Stomach (tissue), 8 donors: ENCODE measurements at regions not wholly inside any gene's neighbourhood (a gene's known extent, or its start where the extent isn't known, plus 50 kb on each side); places are given as distances from the start of the nearest gene placed in this dataset.

Experiments
- DNase-seq, 2 donors: peaks; one replicate each; pipeline versions ENCODE4 v3.0.0 to v3.0.0-alpha.2; 2013 to 2019
- H3K27ac ChIP-seq, 5 donors: fragments of 200-600 bp in 4 of 5; sonication (generic) in 4 of 5; one replicate each; pipeline ENCODE4 v1.5.1; 2013 to 2019; ENCODE audit warnings: mild to moderate bottlenecking in 1 of 5, moderate library complexity in 1 of 5
- H3K27me3 ChIP-seq, 3 donors: fragments of 200-600 bp; sonication (generic); one replicate each; pipeline ENCODE4 v1.5.1; 2017 to 2019; ENCODE audit warnings: mixed run types in 1 of 3
- H3K36me3 ChIP-seq, 4 donors: fragments of 200-600 bp; sonication (generic); 1 replicate in 3 of 4; 2 replicates in 1 of 4; pipeline ENCODE4 v1.5.1; 2016 to 2019
- H3K4me1 ChIP-seq, 4 donors: fragments of 200-600 bp; sonication (generic); one replicate each; pipeline ENCODE4 v1.5.1; 2016 to 2019
- H3K4me3 ChIP-seq, 4 donors: fragments of 200-600 bp; sonication (generic) in 3 of 4; one replicate each; pipeline ENCODE4 v1.5.1; 2016 to 2019; ENCODE audit warnings: mild to moderate bottlenecking in 1 of 4
- H3K9me3 ChIP-seq, 4 donors: fragments of 200-600 bp; sonication (generic); one replicate each; pipeline ENCODE4 v1.5.1; 2016 to 2019
- EP300 ChIP-seq: sonication (generic); formaldehyde crosslinking; IDR thresholded peaks from one replicate; pipeline ENCODE4 v1.6.1; 2017; ENCODE audit warnings: antibody characterized with exemption
- POLR2A ChIP-seq, 4 donors: fragments of 450-650 bp; IDR thresholded peaks; one replicate each; pipeline ENCODE4 v1.6.1; 2016; ENCODE audit warnings: antibody characterized with exemption in 4 of 4, control low read depth in 2 of 4, mild to moderate bottlenecking in 1 of 4, moderate library complexity in 1 of 4
- POLR2AphosphoS5 ChIP-seq, 3 donors: sonication (generic); formaldehyde crosslinking; IDR thresholded peaks; one replicate each; pipeline ENCODE4 v1.6.1; 2016; ENCODE audit warnings: antibody characterized with exemption in 3 of 3
- WGBS, 5 donors: extraction: QIAGEN DNeasy Blood & Tissue Kit in 3 of 5; methylation state at CpG; one replicate each; pipeline versions ENCODE4 v1.1.5 to v1.1.7; 2013 to 2018; 5-methylcytosine and 5-hydroxymethylcytosine counted together
- intact Hi-C: fragments of 100-400 bp; cut with DNase I; formaldehyde crosslinking; loops from one replicate; pipeline ENCODE4 v1.15.1; 2023; ENCODE audit warnings: low total_unique reads
- TF ChIP-seq, protein P1 (sequence below), 7 experiments: fragments of 450-650 bp in 4 of 7; fragments of 200-600 bp in 3 of 7; sonication (generic) in 3 of 7; IDR thresholded peaks; one replicate each; pipeline ENCODE4 v1.5.1; 2016 to 2019; ENCODE audit warnings: antibody characterized with exemption in 7 of 7, control low read depth in 2 of 7, mild to moderate bottlenecking in 1 of 7
- donor health status: healthy with polysubstance abuse.
- donor health status: Bipolar disorder and iron deficiency.
- donor health status: healthy.

DNA sequence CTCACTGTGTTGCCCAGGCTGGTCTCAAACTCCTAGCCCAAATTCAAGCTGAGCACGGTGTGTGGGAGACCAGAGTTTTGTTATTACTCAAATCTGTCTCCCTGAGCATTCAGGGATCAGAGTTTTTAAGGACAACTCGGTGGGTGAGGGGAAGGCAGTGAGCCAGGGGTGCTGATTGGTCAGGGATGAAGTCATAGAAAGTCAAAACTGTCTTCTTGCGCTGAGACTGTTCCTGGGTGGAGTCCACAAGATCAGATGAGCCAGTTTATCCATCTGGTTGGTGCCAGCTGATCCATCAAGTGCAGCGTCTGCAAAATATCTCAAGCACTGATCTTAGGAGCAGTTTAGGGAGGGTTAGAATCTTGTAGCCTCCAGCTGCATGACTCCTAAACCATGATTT, 346.3 kb downstream of the TMEM114 start:
- TF ChIP-seq, protein P1, sequence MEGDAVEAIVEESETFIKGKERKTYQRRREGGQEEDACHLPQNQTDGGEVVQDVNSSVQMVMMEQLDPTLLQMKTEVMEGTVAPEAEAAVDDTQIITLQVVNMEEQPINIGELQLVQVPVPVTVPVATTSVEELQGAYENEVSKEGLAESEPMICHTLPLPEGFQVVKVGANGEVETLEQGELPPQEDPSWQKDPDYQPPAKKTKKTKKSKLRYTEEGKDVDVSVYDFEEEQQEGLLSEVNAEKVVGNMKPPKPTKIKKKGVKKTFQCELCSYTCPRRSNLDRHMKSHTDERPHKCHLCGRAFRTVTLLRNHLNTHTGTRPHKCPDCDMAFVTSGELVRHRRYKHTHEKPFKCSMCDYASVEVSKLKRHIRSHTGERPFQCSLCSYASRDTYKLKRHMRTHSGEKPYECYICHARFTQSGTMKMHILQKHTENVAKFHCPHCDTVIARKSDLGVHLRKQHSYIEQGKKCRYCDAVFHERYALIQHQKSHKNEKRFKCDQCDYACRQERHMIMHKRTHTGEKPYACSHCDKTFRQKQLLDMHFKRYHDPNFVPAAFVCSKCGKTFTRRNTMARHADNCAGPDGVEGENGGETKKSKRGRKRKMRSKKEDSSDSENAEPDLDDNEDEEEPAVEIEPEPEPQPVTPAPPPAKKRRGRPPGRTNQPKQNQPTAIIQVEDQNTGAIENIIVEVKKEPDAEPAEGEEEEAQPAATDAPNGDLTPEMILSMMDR (IDR thresholded peaks at IDR 0.05), result no peak
- TF ChIP-seq POLR2A (IDR thresholded peaks at IDR 0.05), result no peak
- TF ChIP-seq POLR2AphosphoS5 (IDR thresholded peaks at IDR 0.05), result no peak
- no peak for TF ChIP-seq EP300
- H3K27ac ChIP-seq, result no peak overlapping the region
- WGBS, 5 donors, result 56 to 68% (median 64%) methylated on average over 4 of the region's 4 CpGs
- no peaks in the 10 kb centered on the region for H3K36me3 ChIP-seq
- no peak for DNase-seq
- no peak overlapping the region for H3K4me3 ChIP-seq
- no peaks in the 10 kb centered on the region for H3K4me1 ChIP-seq
- no peaks in the 10 kb centered on the region for H3K9me3 ChIP-seq
- no peaks in the 10 kb centered on the region for H3K27me3 ChIP-seq
- intact Hi-C loops, result loop anchor here (2.0 kb wide), 1 partner anchor 57 kb away; no protein-coding TSS in a partner anchor

DNA sequence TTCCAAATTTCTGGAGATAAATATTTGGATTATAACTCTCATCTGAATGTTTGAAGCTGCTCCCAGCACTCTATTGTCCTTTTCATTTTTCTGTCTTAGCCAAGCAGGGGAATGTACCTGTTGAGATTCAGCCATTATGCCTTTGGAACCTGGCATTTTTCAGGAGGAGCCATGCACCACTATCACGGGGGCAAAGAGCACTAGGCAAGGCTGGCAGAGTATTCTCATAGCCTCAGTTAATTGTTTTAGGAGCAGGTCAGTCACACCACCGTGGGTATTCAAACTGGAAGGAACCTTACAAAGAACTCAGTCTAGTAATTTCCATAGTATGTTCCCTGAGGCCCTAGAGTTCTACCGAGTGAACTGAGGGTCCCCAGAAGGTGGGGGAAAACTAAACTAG, 348.9 kb downstream of the TMEM114 start:
- TF ChIP-seq POLR2A (IDR thresholded peaks at IDR 0.05) (no peak), EP300 (no peak), POLR2AphosphoS5 (IDR thresholded peaks at IDR 0.05) (no peak)
- TF ChIP-seq, protein P1 (IDR thresholded peaks at IDR 0.05), result no peak
- no peak overlapping the region for H3K4me3 ChIP-seq
- H3K4me1 ChIP-seq, result no peaks in the 10 kb centered on the region
- WGBS, 5 donors, result 42 to 58% (median 49%) methylated on average over 3 of the region's 3 CpGs
- H3K27ac ChIP-seq, result no peak overlapping the region
- intact Hi-C loops, result no loop called here
- H3K9me3 ChIP-seq, result no peaks in the 10 kb centered on the region
- H3K36me3 ChIP-seq, result no peaks in the 10 kb centered on the region
- no peaks in the 10 kb centered on the region for H3K27me3 ChIP-seq
- no peak for DNase-seq

DNA sequence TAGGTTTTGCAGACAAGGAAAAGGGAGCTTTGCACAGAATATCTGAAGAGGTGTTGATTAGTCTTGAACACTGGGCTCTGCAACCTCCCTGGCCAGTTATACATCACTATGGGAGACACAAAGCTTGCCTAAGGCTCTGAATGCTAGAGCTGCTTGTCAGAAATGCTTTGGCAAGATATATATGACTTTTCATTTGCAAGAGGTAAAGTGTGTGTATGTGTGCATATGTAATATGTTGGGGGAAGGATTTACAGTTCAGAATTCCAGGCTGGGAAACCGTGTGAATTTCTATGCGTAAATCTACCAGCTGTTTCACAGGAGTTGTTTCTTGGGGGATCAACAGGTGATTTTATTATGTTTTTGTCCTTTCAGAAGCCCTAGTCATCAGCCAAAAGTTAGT, 350.9 kb downstream of the TMEM114 start:
- DNase-seq, result no peak
- intact Hi-C loops, result no loop called here
- no peak for TF ChIP-seq POLR2AphosphoS5 (IDR thresholded peaks at IDR 0.05)
- TF ChIP-seq, protein P1 (IDR thresholded peaks at IDR 0.05), result no peak
- Histone ChIP-seq H3K27me3 (no peaks in the 10 kb centered on the region), H3K36me3 (no peaks in the 10 kb centered on the region), H3K9me3 (no peaks in the 10 kb centered on the region), H3K4me3 (no peak overlapping the region), H3K27ac (no peak overlapping the region), H3K4me1 (no peaks in the 10 kb centered on the region)
- 79 to 96% (median 81%) methylated on average over 2 of the region's 2 CpGs for WGBS, 5 donors

DNA sequence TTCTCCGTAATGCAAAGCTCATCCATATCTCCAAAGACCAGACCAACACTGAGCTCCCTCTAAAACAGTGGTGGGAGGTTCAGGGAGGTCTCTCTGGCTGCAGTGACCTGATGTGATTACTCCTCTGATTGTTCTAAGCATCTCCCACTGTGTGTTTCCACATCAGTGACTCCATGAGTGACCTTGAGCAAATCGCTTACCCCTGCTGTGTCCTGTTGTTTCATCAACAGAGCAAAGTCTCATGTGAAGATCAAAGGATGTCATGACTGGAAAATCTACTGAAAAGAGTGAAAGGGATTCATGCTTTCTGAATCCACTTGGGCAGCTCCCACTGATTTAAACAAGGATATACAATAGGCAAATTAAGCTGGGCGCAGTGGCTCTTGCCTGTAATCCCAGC, 352.9 kb downstream of the TMEM114 start:
- no peak for DNase-seq
- Histone ChIP-seq H3K27me3 (no peaks in the 10 kb centered on the region), H3K4me1 (no peaks in the 10 kb centered on the region), H3K9me3 (no peaks in the 10 kb centered on the region), H3K4me3 (no peak overlapping the region), H3K36me3 (no peaks in the 10 kb centered on the region), H3K27ac (no peak overlapping the region)
- TF ChIP-seq POLR2A (IDR thresholded peaks at IDR 0.05) (no peak), POLR2AphosphoS5 (IDR thresholded peaks at IDR 0.05) (no peak), EP300 (no peak)
- TF ChIP-seq, protein P1 (IDR thresholded peaks at IDR 0.05), result no peak
- WGBS, 5 donors, result 67 to 88% (median 86%) methylated on average over 3 of the region's 3 CpGs
- intact Hi-C loops, result no loop called here
